GM12878 (cell line): ENCODE measurements at regions not wholly inside any gene's neighbourhood (a gene's known extent, or its start where the extent isn't known, plus 50 kb on each side); places are given as distances from the start of the nearest gene placed in this dataset.

ENCODE experiments used
- ATAC-seq: fragments of 200-7000 bp; cut with Tn5 transposase; 3 replicates; pipeline ENCODE4 v1.9.1; 2020; ENCODE audit warnings: mild to moderate bottlenecking, moderate library complexity
- BruUV-seq: library from RNA; stranded (reverse); fragments of 400-500 nt; replicated peaks from 2 replicates; lab custom pipeline; 2021; lab: Mats Ljungman, UMichigan
- CTCF ChIA-PET: fragments of 300-600 bp; sonication (Branson Sonifier 250); formaldehyde crosslinking; extraction: SDS; loops from one replicate; lab custom pipeline; 2021; ENCODE audit warnings: inconsistent platforms; lab: Yijun Ruan, JAX
- POLR2A ChIA-PET: fragments of 350-600 bp; formaldehyde crosslinking; extraction: SDS; loops from one replicate; lab custom pipeline; 2021; ENCODE audit warnings: inconsistent platforms; lab: Charles Lee
- RAD21 ChIA-PET: fragments of 300-600 bp; sonication (Branson Sonifier 250); formaldehyde crosslinking; loops from one replicate; lab custom pipeline; 2023; ENCODE audit warnings: antibody characterized with exemption; ENCODE audit not compliant: unreplicated experiment; lab: Charles Lee
- SMC1A ChIA-PET: fragments of 300-600 bp; sonication (Branson Sonifier 250); formaldehyde crosslinking; loops from one replicate; lab custom pipeline; 2023; ENCODE audit not compliant: unreplicated experiment, uncharacterized antibody; lab: Charles Lee
- DNase-seq: peaks from one replicate; pipeline ENCODE4 v3.0.0-alpha.2; 2011; ENCODE audit warnings: low read depth, low spot score
- FAIRE-seq: peaks from 3 replicates; lab custom pipeline; 2011; peaks lifted over from hg19 to GRCh38; lab: Jason Lieb, UNC
- H2AFZ ChIP-seq: 2 replicates; pipeline ENCODE4 v1.6.0; 2011; ENCODE audit warnings: low read depth, low read length, control low read depth; ENCODE audit not compliant: control insufficient read depth
- H3K27ac ChIP-seq: 2 replicates; pipeline ENCODE4 v1.5.1; 2011; ENCODE audit warnings: control low read depth; ENCODE audit not compliant: control insufficient read depth, insufficient read depth
- H3K27me3 ChIP-seq, 2 experiments: replicated peaks in 1 of 2; 2 replicates each; pipeline versions ENCODE4 v1.6.0 to v1.6.1; 2011; ENCODE audit warnings: low read length in 1 of 2; ENCODE audit not compliant: control insufficient read depth in 2 of 2, insufficient read depth in 2 of 2
- H3K36me3 ChIP-seq, 2 experiments: 2 replicates each; pipeline ENCODE4 v1.5.1; 2011; ENCODE audit warnings: low read length in 1 of 2; ENCODE audit not compliant: control insufficient read depth in 2 of 2, insufficient read depth in 2 of 2
- H3K4me1 ChIP-seq: 2 replicates; pipeline ENCODE4 v1.6.1; 2011; ENCODE audit warnings: mild to moderate bottlenecking, low read length, moderate library complexity, mixed read lengths; ENCODE audit not compliant: control insufficient read depth, insufficient read depth
- H3K4me2 ChIP-seq: 2 replicates; pipeline ENCODE4 v1.6.0; 2011; ENCODE audit warnings: control low read depth; ENCODE audit not compliant: control insufficient read depth, insufficient read depth
- H3K4me3 ChIP-seq: fragments of 200-600 bp; sonication (generic); 2 replicates; pipeline ENCODE4 v1.5.1; 2016
- H3K79me2 ChIP-seq: 2 replicates; pipeline ENCODE4 v1.6.0; 2011; ENCODE audit warnings: low read length; ENCODE audit not compliant: control insufficient read depth, insufficient read depth
- H3K9ac ChIP-seq: 2 replicates; pipeline ENCODE4 v1.8.0; 2011; ENCODE audit warnings: low read length, control low read depth, mixed read lengths; ENCODE audit not compliant: control insufficient read depth, insufficient read depth
- H3K9me3 ChIP-seq: replicated peaks from 3 replicates; pipeline ENCODE4 v1.5.1; 2011; ENCODE audit warnings: mild to moderate bottlenecking, low read length; ENCODE audit not compliant: control insufficient read depth, insufficient read depth
- H4K20me1 ChIP-seq: 2 replicates; pipeline ENCODE4 v1.6.0; 2011; ENCODE audit not compliant: control insufficient read depth, insufficient read depth
- CBX3 ChIP-seq: fragments of 200-600 bp; sonication (generic); IDR thresholded peaks from 2 replicates; pipeline ENCODE4 v1.6.1; 2016; ENCODE audit warnings: low read depth, borderline replicate concordance
- EZH2 ChIP-seq: IDR thresholded peaks from 2 replicates; pipeline ENCODE4 v1.6.1; 2012; ENCODE audit warnings: low read depth, mild to moderate bottlenecking, control low read depth, inconsistent platforms, low read length, borderline replicate concordance; ENCODE audit not compliant: control insufficient read depth
- GABPA ChIP-seq: IDR thresholded peaks from 2 replicates; pipeline ENCODE4 v1.6.1; 2014; ENCODE audit warnings: antibody characterized with exemption, low read depth, mild to moderate bottlenecking, inconsistent platforms
- IKZF2 ChIP-seq, 2 experiments: fragments of 450-650 bp; IDR thresholded peaks; 2 replicates each; pipeline ENCODE4 v1.6.1; 2017; ENCODE audit warnings: mild to moderate bottlenecking in 2 of 2, moderate library complexity in 2 of 2
- MTA3 ChIP-seq: IDR thresholded peaks from 2 replicates; pipeline ENCODE4 v1.6.1; 2012; ENCODE audit warnings: low read length, inconsistent platforms, borderline replicate concordance
- NRF1 ChIP-seq: conservative IDR thresholded peaks from 2 replicates; pipeline ENCODE4 v1.6.1; 2011; ENCODE audit warnings: mild to moderate bottlenecking, low read depth, low read length, improper control_type of control experiment
- PML ChIP-seq: IDR thresholded peaks from 2 replicates; pipeline ENCODE4 v1.6.1; 2012; ENCODE audit warnings: low read length, inconsistent platforms
- RFX5 ChIP-seq: IDR thresholded peaks from 2 replicates; pipeline ENCODE4 v1.6.1; 2011; ENCODE audit warnings: low read depth, low read length, improper control_type of control experiment
- SREBF2 ChIP-seq: IDR thresholded peaks from 2 replicates; pipeline ENCODE4 v1.6.1; 2012; ENCODE audit warnings: mild to moderate bottlenecking, low read length
- WGBS: methylation state at CpG from one replicate; pipeline ENCODE4 v1.1.6; 2016; ENCODE audit warnings: low lambda C conversion rate; ENCODE audit not compliant: insufficient replicate concordance, insufficient coverage; ENCODE audit errors: missing lambda C conversion rate; 5-methylcytosine and 5-hydroxymethylcytosine counted together
- in situ Hi-C: fragments of 300-500 bp; cut with MboI; formaldehyde crosslinking; loops from 9 replicates; pipeline ENCODE4 v1.14.3; 2018; ENCODE audit warnings: mixed read lengths
- intact Hi-C: fragments of 100-400 bp; cut with micrococcal nuclease; formaldehyde crosslinking; loops from one replicate; pipeline ENCODE4 v1.14.2; 2022; ENCODE audit not compliant: unreplicated experiment
- TF ChIP-seq, protein P1 (sequence below): fragments of 450-650 bp; IDR thresholded peaks from 2 replicates; pipeline ENCODE4 v1.6.1; 2017; ENCODE audit warnings: mild to moderate bottlenecking, moderate library complexity
- TF ChIP-seq, protein P2 (sequence below): fragments of 450-650 bp; IDR thresholded peaks from 2 replicates; pipeline ENCODE4 v1.6.1; 2017; ENCODE audit warnings: borderline replicate concordance

DNA sequence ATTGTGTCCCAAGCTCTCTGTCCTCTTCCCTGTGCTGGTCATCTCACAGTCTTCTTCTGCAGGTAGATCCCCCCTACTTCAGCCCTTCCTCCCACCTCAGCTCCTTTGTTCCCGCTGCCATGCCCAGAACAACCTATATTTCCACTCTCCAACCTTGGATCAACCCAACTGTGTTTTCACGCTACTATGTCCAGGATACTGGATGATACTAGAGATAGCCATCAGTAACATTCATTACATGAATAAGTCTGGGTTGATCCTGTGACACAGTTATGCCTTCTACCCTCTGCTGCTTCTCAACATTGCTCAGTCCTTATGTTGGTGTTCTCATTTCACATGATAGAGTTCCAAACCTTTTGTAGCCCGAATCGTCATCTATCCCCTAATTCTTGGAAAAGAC is 286.4 kb downstream of the ZEB1 start:
- TF ChIP-seq GABPA: no peak
- TF ChIP-seq PML: no peak
- no peak for TF ChIP-seq MTA3
- TF ChIP-seq NRF1: no peak
- TF ChIP-seq, protein P1, sequence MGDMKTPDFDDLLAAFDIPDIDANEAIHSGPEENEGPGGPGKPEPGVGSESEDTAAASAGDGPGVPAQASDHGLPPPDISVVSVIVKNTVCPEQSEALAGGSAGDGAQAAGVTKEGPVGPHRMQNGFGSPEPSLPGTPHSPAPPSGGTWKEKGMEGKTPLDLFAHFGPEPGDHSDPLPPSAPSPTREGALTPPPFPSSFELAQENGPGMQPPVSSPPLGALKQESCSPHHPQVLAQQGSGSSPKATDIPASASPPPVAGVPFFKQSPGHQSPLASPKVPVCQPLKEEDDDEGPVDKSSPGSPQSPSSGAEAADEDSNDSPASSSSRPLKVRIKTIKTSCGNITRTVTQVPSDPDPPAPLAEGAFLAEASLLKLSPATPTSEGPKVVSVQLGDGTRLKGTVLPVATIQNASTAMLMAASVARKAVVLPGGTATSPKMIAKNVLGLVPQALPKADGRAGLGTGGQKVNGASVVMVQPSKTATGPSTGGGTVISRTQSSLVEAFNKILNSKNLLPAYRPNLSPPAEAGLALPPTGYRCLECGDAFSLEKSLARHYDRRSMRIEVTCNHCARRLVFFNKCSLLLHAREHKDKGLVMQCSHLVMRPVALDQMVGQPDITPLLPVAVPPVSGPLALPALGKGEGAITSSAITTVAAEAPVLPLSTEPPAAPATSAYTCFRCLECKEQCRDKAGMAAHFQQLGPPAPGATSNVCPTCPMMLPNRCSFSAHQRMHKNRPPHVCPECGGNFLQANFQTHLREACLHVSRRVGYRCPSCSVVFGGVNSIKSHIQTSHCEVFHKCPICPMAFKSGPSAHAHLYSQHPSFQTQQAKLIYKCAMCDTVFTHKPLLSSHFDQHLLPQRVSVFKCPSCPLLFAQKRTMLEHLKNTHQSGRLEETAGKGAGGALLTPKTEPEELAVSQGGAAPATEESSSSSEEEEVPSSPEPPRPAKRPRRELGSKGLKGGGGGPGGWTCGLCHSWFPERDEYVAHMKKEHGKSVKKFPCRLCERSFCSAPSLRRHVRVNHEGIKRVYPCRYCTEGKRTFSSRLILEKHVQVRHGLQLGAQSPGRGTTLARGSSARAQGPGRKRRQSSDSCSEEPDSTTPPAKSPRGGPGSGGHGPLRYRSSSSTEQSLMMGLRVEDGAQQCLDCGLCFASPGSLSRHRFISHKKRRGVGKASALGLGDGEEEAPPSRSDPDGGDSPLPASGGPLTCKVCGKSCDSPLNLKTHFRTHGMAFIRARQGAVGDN: no peak
- TF ChIP-seq, protein P2, sequence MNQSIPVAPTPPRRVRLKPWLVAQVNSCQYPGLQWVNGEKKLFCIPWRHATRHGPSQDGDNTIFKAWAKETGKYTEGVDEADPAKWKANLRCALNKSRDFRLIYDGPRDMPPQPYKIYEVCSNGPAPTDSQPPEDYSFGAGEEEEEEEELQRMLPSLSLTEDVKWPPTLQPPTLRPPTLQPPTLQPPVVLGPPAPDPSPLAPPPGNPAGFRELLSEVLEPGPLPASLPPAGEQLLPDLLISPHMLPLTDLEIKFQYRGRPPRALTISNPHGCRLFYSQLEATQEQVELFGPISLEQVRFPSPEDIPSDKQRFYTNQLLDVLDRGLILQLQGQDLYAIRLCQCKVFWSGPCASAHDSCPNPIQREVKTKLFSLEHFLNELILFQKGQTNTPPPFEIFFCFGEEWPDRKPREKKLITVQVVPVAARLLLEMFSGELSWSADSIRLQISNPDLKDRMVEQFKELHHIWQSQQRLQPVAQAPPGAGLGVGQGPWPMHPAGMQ: no peak
- no peak for TF ChIP-seq CBX3
- no peak for TF ChIP-seq EZH2
- TF ChIP-seq IKZF2 (IDR thresholded peaks at IDR 0.05): no peak
- TF ChIP-seq RFX5: no peak
- no peak for TF ChIP-seq SREBF2
- intact Hi-C loops (loop anchor here (10.0 kb wide), 2 partner anchors 149 to 871 kb away; no protein-coding TSS in a partner anchor), in situ Hi-C loops (no loop called here)
- Histone ChIP-seq H3K9ac (no peak overlapping the region), H3K9me3 (no peaks in the 10 kb centered on the region; the same call in 1 of the 3 replicates), H3K36me3 (no peaks in the 10 kb centered on the region), H3K4me2 (no peak overlapping the region), H4K20me1 (no peaks in the 10 kb centered on the region), H3K4me1 (peaks cover 9% of the 10 kb centered on the region), H3K4me3 (no peak overlapping the region), H3K79me2 (no peaks in the 10 kb centered on the region), H3K27me3 (no peaks in the 10 kb centered on the region), H2AFZ (no peak overlapping the region), H3K27ac (no peak overlapping the region)
- ChIA-PET CTCF (no interaction called here), RAD21 (no interaction called here), SMC1A (interaction anchor here (1.1 to 2.7 kb wide), 2 partner anchors 11 to 15 kb away, joined by 3 to 8 read pairs; no protein-coding TSS in a partner anchor), POLR2A (no interaction called here)
- DNase-seq (no peak), ATAC-seq (no peak), FAIRE-seq (no peak)
- 72% methylated on average over 4 of the region's 4 CpGs for WGBS
- BruUV-seq: no TSS peak
